ENCODE measurements at regions not wholly inside any gene's neighbourhood (a gene's known extent, or its start where the extent isn't known, plus 50 kb on each side); places are given as distances from the start of the nearest gene placed in this dataset.
"Not testable (repeated sequence)": the region's sequence is repeated elsewhere in the genome, so short reads cannot be mapped to it uniquely, and the experiment has no call there.

DNA sequence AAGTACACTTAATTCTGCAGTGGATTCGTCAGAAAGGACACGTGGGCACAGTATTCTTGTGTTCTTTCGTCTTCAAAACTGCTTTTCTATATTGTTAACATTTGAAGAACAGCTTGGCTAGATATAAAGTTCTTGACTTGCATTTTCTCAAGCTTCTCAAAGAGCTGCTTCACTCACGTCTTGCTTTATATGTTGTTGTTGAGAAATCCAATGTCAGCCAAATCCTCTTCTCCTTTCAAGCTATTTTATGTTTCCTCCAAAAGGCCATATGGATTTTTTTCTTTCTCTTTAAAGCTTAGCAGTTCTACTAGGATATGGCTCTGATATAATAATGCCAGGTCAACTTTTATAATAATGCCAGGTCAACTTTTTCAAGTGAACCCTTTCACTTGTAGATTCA lies 65.5 kb upstream of the CYP1B1 start:
- TF ChIP-seq CTCF (IDR thresholded peaks at IDR 0.05; ENCODE audit: insufficient read depth, low read length, poor library complexity, severe bottlenecking), result no peak
- Histone ChIP-seq H3K4me3 (replicated peaks; ENCODE audit: low read depth, low read length) (no peak overlapping the region), H3K27me3 (replicated peaks; ENCODE audit: control insufficient read depth, insufficient read depth, low read length) (no peaks in the 10 kb centered on the region), H3K36me3 (ENCODE audit: control insufficient read depth, insufficient read depth, low read length) (no peaks in the 10 kb centered on the region)
- no peak for DNase-seq (ENCODE audit: extremely low read depth, insufficient read length)

DNA sequence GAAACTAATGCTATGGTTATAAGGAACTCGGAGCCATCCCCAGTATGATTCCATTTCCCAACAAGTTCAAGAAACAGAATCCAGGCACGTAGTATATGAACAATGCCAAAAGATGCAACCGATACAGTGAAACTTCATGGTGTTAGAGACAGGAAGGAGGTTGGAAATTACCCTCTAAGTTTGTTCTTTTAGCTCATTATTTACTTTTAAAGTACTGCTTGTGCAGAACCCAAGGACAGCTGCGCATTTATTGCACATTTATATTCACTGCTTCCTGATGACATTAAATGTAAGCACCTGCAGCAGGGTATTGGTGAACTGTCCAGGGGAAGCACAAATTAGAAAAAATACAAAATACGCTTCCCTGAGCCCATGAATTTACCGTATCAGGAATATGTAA lies 63.0 kb upstream of the CYP1B1 start:
- DNase-seq (ENCODE audit: extremely low read depth, insufficient read length), result no peak
- Histone ChIP-seq H3K4me3 (replicated peaks; ENCODE audit: low read depth, low read length) (no peak overlapping the region), H3K36me3 (ENCODE audit: control insufficient read depth, insufficient read depth, low read length) (no peaks in the 10 kb centered on the region), H3K27me3 (replicated peaks; ENCODE audit: control insufficient read depth, insufficient read depth, low read length) (no peaks in the 10 kb centered on the region)
- no peak for TF ChIP-seq CTCF (IDR thresholded peaks at IDR 0.05; ENCODE audit: insufficient read depth, low read length, poor library complexity, severe bottlenecking)

- Histone ChIP-seq H3K4me3 (replicated peaks; ENCODE audit: low read depth, low read length) (no peak overlapping the region), H3K27me3 (replicated peaks; ENCODE audit: control insufficient read depth, insufficient read depth, low read length) (no peaks in the 10 kb centered on the region), H3K36me3 (ENCODE audit: control insufficient read depth, insufficient read depth, low read length) (no peaks in the 10 kb centered on the region)
- DNase-seq (ENCODE audit: extremely low read depth, insufficient read length), result no peak
- no peak for TF ChIP-seq CTCF (IDR thresholded peaks at IDR 0.05; ENCODE audit: insufficient read depth, low read length, poor library complexity, severe bottlenecking)
These were observed 62.5 kb upstream of the CYP1B1 start for GRCh38 chr2:38138419-38138818.

DNA sequence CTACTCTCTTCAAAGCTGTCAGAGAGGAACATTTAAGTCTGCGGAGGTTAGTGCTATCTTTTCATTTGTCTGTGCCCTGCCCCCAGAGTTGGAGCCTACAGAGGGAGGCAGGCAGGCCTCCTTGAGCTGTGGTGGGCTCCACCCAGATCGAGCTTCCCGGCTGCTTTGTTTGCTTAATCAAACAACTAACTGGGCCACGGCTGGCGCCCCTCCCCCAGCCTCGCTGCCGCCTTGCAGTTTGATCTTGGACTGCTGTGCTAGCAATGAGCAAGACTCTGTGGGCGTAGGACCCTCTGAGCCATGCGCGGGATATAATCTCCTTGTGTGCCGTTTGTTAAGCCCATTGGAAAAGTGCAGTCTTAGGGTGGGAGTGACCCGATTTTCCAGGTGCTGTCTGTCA lies 62.0 kb upstream of the CYP1B1 start:
- DNase-seq (ENCODE audit: extremely low read depth, insufficient read length); H3K27me3 ChIP-seq (replicated peaks; ENCODE audit: control insufficient read depth, insufficient read depth, low read length); H3K4me3 ChIP-seq (replicated peaks; ENCODE audit: low read depth, low read length); H3K36me3 ChIP-seq (ENCODE audit: control insufficient read depth, insufficient read depth, low read length): not testable (repeated sequence)

GRCh38 chr2:38131676-38132075 lies 55.7 kb upstream of the CYP1B1 start:
- no peak for TF ChIP-seq CTCF (IDR thresholded peaks at IDR 0.05; ENCODE audit: insufficient read depth, low read length, poor library complexity, severe bottlenecking)
- H3K36me3 ChIP-seq (ENCODE audit: control insufficient read depth, insufficient read depth, low read length), result no peaks in the 10 kb centered on the region
- no peak for DNase-seq (ENCODE audit: extremely low read depth, insufficient read length)
- no peak overlapping the region for H3K4me3 ChIP-seq (replicated peaks; ENCODE audit: low read depth, low read length)
- no peaks in the 10 kb centered on the region for H3K27me3 ChIP-seq (replicated peaks; ENCODE audit: control insufficient read depth, insufficient read depth, low read length)

GRCh38 chr2:38130876-38131275 lies 54.9 kb upstream of the CYP1B1 start:
- Histone ChIP-seq H3K4me3 (replicated peaks; ENCODE audit: low read depth, low read length) (no peak overlapping the region), H3K27me3 (replicated peaks; ENCODE audit: control insufficient read depth, insufficient read depth, low read length) (no peaks in the 10 kb centered on the region), H3K36me3 (ENCODE audit: control insufficient read depth, insufficient read depth, low read length) (no peaks in the 10 kb centered on the region)
- no peak for TF ChIP-seq CTCF (IDR thresholded peaks at IDR 0.05; ENCODE audit: insufficient read depth, low read length, poor library complexity, severe bottlenecking)
- DNase-seq (ENCODE audit: extremely low read depth, insufficient read length), result no peak
